Subcutaneous abdominal adipose tissue (tissue), 5 donors: ENCODE measurements at regions not wholly inside any gene's neighbourhood (a gene's known extent, or its start where the extent isn't known, plus 50 kb on each side); places are given as distances from the start of the nearest gene placed in this dataset.
A peak's percentile ranks its signal among the peaks of the same experiment; 100 is the strongest.
"Not testable (repeated sequence)": the region's sequence is repeated elsewhere in the genome, so short reads cannot be mapped to it uniquely, and the experiment has no call there.

Experiments used
- H3K27ac ChIP-seq: one replicate; pipeline ENCODE4 v1.7.0; 2013; ENCODE audit warnings: low read depth, mild to moderate bottlenecking, inconsistent platforms, low read length, moderate library complexity
- H3K27me3 ChIP-seq, 5 donors: one replicate each; pipeline ENCODE4 v1.7.0; 2013; ENCODE audit warnings: low read length in 5 of 5, inconsistent platforms in 1 of 5; ENCODE audit not compliant: control insufficient read depth in 5 of 5, insufficient read depth in 4 of 5
- H3K36me3 ChIP-seq, 5 donors: one replicate each; pipeline ENCODE4 v1.7.0; 2013; ENCODE audit warnings: low read length in 5 of 5; ENCODE audit not compliant: control insufficient read depth in 5 of 5, insufficient read depth in 5 of 5
- H3K4me1 ChIP-seq, 5 donors: one replicate each; pipeline ENCODE4 v1.7.0; 2013; ENCODE audit warnings: low read length in 5 of 5, mild to moderate bottlenecking in 3 of 5, moderate library complexity in 1 of 5; ENCODE audit not compliant: control insufficient read depth in 5 of 5, insufficient read depth in 5 of 5
- H3K4me3 ChIP-seq, 5 donors: one replicate each; pipeline ENCODE4 v1.7.0; 2013; ENCODE audit warnings: low read length in 5 of 5, low read depth in 1 of 5
- H3K9ac ChIP-seq, 5 donors: one replicate each; pipeline ENCODE4 v1.7.0; 2013; ENCODE audit warnings: low read length in 5 of 5, mild to moderate bottlenecking in 4 of 5, moderate library complexity in 3 of 5
- H3K9me3 ChIP-seq, 5 donors: one replicate each; pipeline ENCODE4 v1.7.0; 2013; ENCODE audit warnings: low read length in 5 of 5; ENCODE audit not compliant: control insufficient read depth in 5 of 5
- donor health status: healthy.
- donor health status: healthy.
- donor health status: healthy.
- donor health status: healthy.
- donor health status: healthy.

- Histone ChIP-seq H3K4me1 (peaks cover 5 to 6% (median 5%) of the 10 kb centered on the region in 5 donors), H3K9me3 (no peaks in the 10 kb centered on the region), H3K4me3 (no peak overlapping the region), H3K27ac (no peak overlapping the region), H3K36me3 (no peaks in the 10 kb centered on the region), H3K9ac (peak overlapping the region in 1 of 5 donors; percentile 39), H3K27me3 (no peaks in the 10 kb centered on the region)
Observed at GRCh38 chr1:21368515-21369289, 71.2 kb upstream of the NBPF3 start.

GRCh38 chr1:21367973-21368514, 71.9 kb upstream of the NBPF3 start:
- H3K9me3 ChIP-seq, H3K4me3 ChIP-seq, H3K27ac ChIP-seq, H3K36me3 ChIP-seq, H3K27me3 ChIP-seq, H3K4me1 ChIP-seq: not testable (repeated sequence)
- H3K9ac ChIP-seq = peak overlapping the region in 1 of 5 donors; percentile 39

GRCh38 chr1:21366288-21366687, 73.6 kb upstream of the NBPF3 start:
- H3K27ac ChIP-seq = no peak overlapping the region
- H3K4me1 ChIP-seq = peaks cover 0 to 6% (median 5%) of the 10 kb centered on the region in 5 donors
- H3K4me3 ChIP-seq = no peak overlapping the region
- H3K9me3 ChIP-seq = no peaks in the 10 kb centered on the region
- H3K27me3 ChIP-seq = no peaks in the 10 kb centered on the region
- H3K36me3 ChIP-seq = no peaks in the 10 kb centered on the region
- H3K9ac ChIP-seq = no peak overlapping the region

GRCh38 chr1:21365036-21365435, 74.8 kb upstream of the ECE1 start:
- Histone ChIP-seq H3K36me3 (no peaks in the 10 kb centered on the region), H3K9ac (no peak overlapping the region), H3K9me3 (no peaks in the 10 kb centered on the region), H3K27ac (no peak overlapping the region), H3K4me3 (no peak overlapping the region), H3K4me1 (peaks cover 0 to 6% (median 5%) of the 10 kb centered on the region in 5 donors), H3K27me3 (no peaks in the 10 kb centered on the region)

GRCh38 chr1:21362096-21362495, 71.8 kb upstream of the ECE1 start:
- H3K4me3 ChIP-seq = no peak overlapping the region
- no peak overlapping the region for H3K27ac ChIP-seq
- H3K9ac ChIP-seq = no peak overlapping the region
- no peaks in the 10 kb centered on the region for H3K9me3 ChIP-seq
- no peaks in the 10 kb centered on the region for H3K4me1 ChIP-seq
- H3K27me3 ChIP-seq = no peaks in the 10 kb centered on the region
- no peaks in the 10 kb centered on the region for H3K36me3 ChIP-seq

GRCh38 chr1:21361506-21361905, 71.2 kb upstream of the ECE1 start:
- no peaks in the 10 kb centered on the region for H3K27me3 ChIP-seq
- H3K4me1 ChIP-seq = no peaks in the 10 kb centered on the region
- H3K36me3 ChIP-seq = no peaks in the 10 kb centered on the region
- no peaks in the 10 kb centered on the region for H3K9me3 ChIP-seq
- no peak overlapping the region for H3K9ac ChIP-seq
- H3K4me3 ChIP-seq = no peak overlapping the region
- H3K27ac ChIP-seq = no peak overlapping the region

- Histone ChIP-seq H3K9me3 (no peaks in the 10 kb centered on the region), H3K27ac (no peak overlapping the region), H3K4me3 (no peak overlapping the region), H3K36me3 (no peaks in the 10 kb centered on the region), H3K9ac (no peak overlapping the region), H3K4me1 (no peaks in the 10 kb centered on the region), H3K27me3 (no peaks in the 10 kb centered on the region)
Observed at GRCh38 chr1:21357161-21357560, 66.9 kb upstream of the ECE1 start.

GRCh38 chr1:21355956-21356355, 65.7 kb upstream of the ECE1 start:
- H3K9me3 ChIP-seq = no peaks in the 10 kb centered on the region
- H3K27ac ChIP-seq = no peak overlapping the region
- no peaks in the 10 kb centered on the region for H3K4me1 ChIP-seq
- H3K4me3 ChIP-seq = no peak overlapping the region
- no peaks in the 10 kb centered on the region for H3K27me3 ChIP-seq
- H3K9ac ChIP-seq = no peak overlapping the region
- H3K36me3 ChIP-seq = no peaks in the 10 kb centered on the region

GRCh38 chr1:21352586-21352985, 62.3 kb upstream of the ECE1 start:
- H3K4me1 ChIP-seq = no peaks in the 10 kb centered on the region
- H3K4me3 ChIP-seq = no peak overlapping the region
- no peak overlapping the region for H3K9ac ChIP-seq
- H3K27me3 ChIP-seq = no peaks in the 10 kb centered on the region
- H3K27ac ChIP-seq = no peak overlapping the region
- no peaks in the 10 kb centered on the region for H3K9me3 ChIP-seq
- H3K36me3 ChIP-seq = no peaks in the 10 kb centered on the region

GRCh38 chr1:21351901-21352300, 61.6 kb upstream of the ECE1 start:
- H3K4me3 ChIP-seq = no peak overlapping the region
- H3K27ac ChIP-seq = no peak overlapping the region
- no peaks in the 10 kb centered on the region for H3K36me3 ChIP-seq
- no peak overlapping the region for H3K9ac ChIP-seq
- no peaks in the 10 kb centered on the region for H3K4me1 ChIP-seq
- H3K9me3 ChIP-seq = no peaks in the 10 kb centered on the region
- no peaks in the 10 kb centered on the region for H3K27me3 ChIP-seq
